ENCODE measurements at regions not wholly inside any gene's neighbourhood (a gene's known extent, or its start where the extent isn't known, plus 50 kb on each side); places are given as distances from the start of the nearest gene placed in this dataset.

GRCh38 chr6:55011034-55011433, 163.3 kb upstream of the HCRTR2 start:
- H3K9me2 ChIP-seq (ENCODE audit: insufficient read depth) = no peaks in the 10 kb centered on the region
- BruUV-seq (replicated peaks) = no TSS peak
- H3K4me2 ChIP-seq (ENCODE audit: low read length) = no peak overlapping the region
- no peak for TF ChIP-seq JUND (IDR thresholded peaks at IDR 0.05)
- TF ChIP-seq FOSL1 (IDR thresholded peaks at IDR 0.05; ENCODE audit: low read depth) = no peak
- ChIA-PET CTCF (no interaction called here), POLR2A (no interaction called here), RAD21 (ENCODE audit: low non-redundant PET in 1 of 2, low total read pairs in 2 of 2, uncharacterized antibody in 2 of 2, unreplicated experiment in 2 of 2) (no interaction called here)
- no peaks in the 10 kb centered on the region for H3K9me3 ChIP-seq (ENCODE audit: control insufficient read depth in 1 of 2, insufficient read depth in 1 of 2, low read depth in 1 of 2, low read length in 2 of 2)
- no peaks in the 10 kb centered on the region for H3K36me3 ChIP-seq (ENCODE audit: control insufficient read depth in 1 of 2, insufficient read depth in 2 of 2, low read length in 2 of 2)
- DNase-seq (ENCODE audit: low read depth, low spot score) = no peak
- H3K27me3 ChIP-seq (ENCODE audit: insufficient read depth, low read length) = no peaks in the 10 kb centered on the region
- H3K4me3 ChIP-seq (replicated peaks in 1 of 2; ENCODE audit: low read depth in 1 of 2, low read length in 2 of 2) = no peak overlapping the region
- no peak overlapping the region for H3K27ac ChIP-seq (ENCODE audit: low read depth, low read length)
- no peaks in the 10 kb centered on the region for H4K20me1 ChIP-seq (ENCODE audit: insufficient read depth)
- no peak overlapping the region for H3K9ac ChIP-seq (ENCODE audit: low read length)
- no peaks in the 10 kb centered on the region for H3K79me2 ChIP-seq (ENCODE audit: insufficient read depth, low read length)
- no peak overlapping the region for H2AFZ ChIP-seq (ENCODE audit: low read depth, low read length, poor library complexity, severe bottlenecking)
- H3K4me1 ChIP-seq (ENCODE audit: control insufficient read depth in 1 of 2, insufficient read depth in 2 of 2, low read length in 2 of 2) = peaks cover 0 to 7% of the 10 kb centered on the region in 2 experiments; a peak in 2 of 4 replicates
- intact Hi-C loops (cut with micrococcal nuclease) = no loop called here
- ATAC-seq = no peak

- ChIA-PET RAD21 (ENCODE audit: low non-redundant PET in 1 of 2, low total read pairs in 2 of 2, uncharacterized antibody in 2 of 2, unreplicated experiment in 2 of 2) (no interaction called here), POLR2A (no interaction called here), CTCF (no interaction called here)
- TF ChIP-seq POLR2AphosphoS5 (IDR thresholded peaks at IDR 0.05; ENCODE audit: low read depth, low read length) (no peak), ZBTB33 (IDR thresholded peaks at IDR 0.05; ENCODE audit: extremely low read depth, insufficient replicate concordance, low read length) (no peak), MAX (IDR thresholded peaks at IDR 0.05) (no peak), ZFX (IDR thresholded peaks at IDR 0.05) (no peak), TCF7L2 (IDR thresholded peaks at IDR 0.05; ENCODE audit: borderline replicate concordance, extremely low read depth, insufficient read depth, insufficient read length) (no peak), EGR1 (IDR thresholded peaks at IDR 0.05; ENCODE audit: low read depth) (no peak), ELF1 (IDR thresholded peaks at IDR 0.05; ENCODE audit: borderline replicate concordance, low read depth) (no peak)
- H3K27me3 ChIP-seq (ENCODE audit: insufficient read depth, low read length) = no peaks in the 10 kb centered on the region
- no peak overlapping the region for H3K4me3 ChIP-seq (replicated peaks in 1 of 2; ENCODE audit: low read depth in 1 of 2, low read length in 2 of 2)
- H3K4me2 ChIP-seq (ENCODE audit: low read length) = no peak overlapping the region
- no peaks in the 10 kb centered on the region for H4K20me1 ChIP-seq (ENCODE audit: insufficient read depth)
- intact Hi-C loops (cut with micrococcal nuclease) = no loop called here
- H3K36me3 ChIP-seq (ENCODE audit: control insufficient read depth in 1 of 2, insufficient read depth in 2 of 2, low read length in 2 of 2) = no peaks in the 10 kb centered on the region
- no peak overlapping the region for H3K9ac ChIP-seq (ENCODE audit: low read length)
- no peaks in the 10 kb centered on the region for H3K79me2 ChIP-seq (ENCODE audit: insufficient read depth, low read length)
- BruUV-seq (replicated peaks) = no TSS peak
- no peaks in the 10 kb centered on the region for H3K9me2 ChIP-seq (ENCODE audit: insufficient read depth)
- DNase-seq (ENCODE audit: low read depth, low spot score) (no peak), ATAC-seq (no peak)
- H3K27ac ChIP-seq (ENCODE audit: low read depth, low read length) = no peak overlapping the region
- no peak overlapping the region for H2AFZ ChIP-seq (ENCODE audit: low read depth, low read length, poor library complexity, severe bottlenecking)
- no peaks in the 10 kb centered on the region for H3K9me3 ChIP-seq (ENCODE audit: control insufficient read depth in 1 of 2, insufficient read depth in 1 of 2, low read depth in 1 of 2, low read length in 2 of 2)
- peaks cover 0 to 7% of the 10 kb centered on the region in 2 experiments; a peak in 2 of 4 replicates for H3K4me1 ChIP-seq (ENCODE audit: control insufficient read depth in 1 of 2, insufficient read depth in 2 of 2, low read length in 2 of 2)
Measured at GRCh38 chr6:55012454-55012853, 161.9 kb upstream of the HCRTR2 start.

All from HCT116 (cell line).